ENCODE measurements at regions not wholly inside any gene's neighbourhood (a gene's known extent, or its start where the extent isn't known, plus 50 kb on each side); places are given as distances from the start of the nearest gene placed in this dataset. TPM values are rescaled to one million over a fixed set of nuclear protein-coding genes. Genes with fewer than 3 reads are reported as not detected.

DNA sequence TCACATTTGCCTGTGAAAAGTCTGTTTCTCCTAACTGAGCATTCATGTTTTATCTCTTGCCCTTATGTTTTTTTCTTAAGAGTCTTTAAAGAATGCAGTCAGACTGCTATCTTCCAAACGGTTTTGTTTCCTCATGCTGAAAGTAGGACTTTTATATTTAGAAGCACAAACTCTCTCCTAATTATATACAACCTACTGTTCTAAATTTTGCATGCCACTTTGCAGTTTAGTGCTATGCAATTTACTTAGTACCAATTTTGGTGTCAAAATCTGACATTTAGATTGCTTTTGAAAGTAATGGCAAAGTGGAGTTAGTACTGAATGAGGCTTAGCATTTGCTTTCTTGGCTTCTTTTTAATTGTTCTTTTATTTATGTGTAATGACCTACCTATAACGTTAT is 55.1 kb upstream of the PCDH20 start:
- no peaks in the 10 kb centered on the region for H3K9me3 ChIP-seq
- intact Hi-C loops (cut with DNase I, micrococcal nuclease): no loop called here
- no peaks in the 10 kb centered on the region for H3K36me3 ChIP-seq (ENCODE audit: low read depth)
- H3K4me1 ChIP-seq (ENCODE audit: low read depth): no peaks in the 10 kb centered on the region
- TF ChIP-seq, protein P1, sequence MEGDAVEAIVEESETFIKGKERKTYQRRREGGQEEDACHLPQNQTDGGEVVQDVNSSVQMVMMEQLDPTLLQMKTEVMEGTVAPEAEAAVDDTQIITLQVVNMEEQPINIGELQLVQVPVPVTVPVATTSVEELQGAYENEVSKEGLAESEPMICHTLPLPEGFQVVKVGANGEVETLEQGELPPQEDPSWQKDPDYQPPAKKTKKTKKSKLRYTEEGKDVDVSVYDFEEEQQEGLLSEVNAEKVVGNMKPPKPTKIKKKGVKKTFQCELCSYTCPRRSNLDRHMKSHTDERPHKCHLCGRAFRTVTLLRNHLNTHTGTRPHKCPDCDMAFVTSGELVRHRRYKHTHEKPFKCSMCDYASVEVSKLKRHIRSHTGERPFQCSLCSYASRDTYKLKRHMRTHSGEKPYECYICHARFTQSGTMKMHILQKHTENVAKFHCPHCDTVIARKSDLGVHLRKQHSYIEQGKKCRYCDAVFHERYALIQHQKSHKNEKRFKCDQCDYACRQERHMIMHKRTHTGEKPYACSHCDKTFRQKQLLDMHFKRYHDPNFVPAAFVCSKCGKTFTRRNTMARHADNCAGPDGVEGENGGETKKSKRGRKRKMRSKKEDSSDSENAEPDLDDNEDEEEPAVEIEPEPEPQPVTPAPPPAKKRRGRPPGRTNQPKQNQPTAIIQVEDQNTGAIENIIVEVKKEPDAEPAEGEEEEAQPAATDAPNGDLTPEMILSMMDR (IDR thresholded peaks at IDR 0.05): no peak
- ATAC-seq (no peak), DNase-seq (no peak)
- no peak overlapping the region for H3K4me3 ChIP-seq

DNA sequence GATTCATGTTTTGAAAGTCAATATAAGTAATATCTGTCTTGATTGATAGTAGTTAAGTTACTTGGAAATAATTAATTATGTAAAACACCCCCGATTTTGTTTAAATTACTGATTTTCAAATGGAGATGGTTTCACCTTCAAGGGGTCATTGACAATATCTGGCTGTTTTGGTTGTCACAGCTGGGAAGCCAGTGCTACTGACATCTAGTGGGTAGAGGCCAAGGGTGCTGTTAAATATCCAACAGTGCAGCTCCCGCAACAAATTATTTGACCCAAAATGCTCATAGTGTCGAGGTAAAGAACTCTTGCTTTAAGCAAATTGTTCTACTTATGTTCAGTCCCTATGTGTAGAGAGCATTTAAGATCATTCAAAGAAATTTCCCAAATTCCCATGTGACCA is 50.6 kb upstream of the PCDH20 start:
- H3K36me3 ChIP-seq (ENCODE audit: low read depth): no peaks in the 10 kb centered on the region
- TF ChIP-seq, protein P1 (IDR thresholded peaks at IDR 0.05): no peak
- intact Hi-C loops (cut with DNase I, micrococcal nuclease): no loop called here
- DNase-seq: no peak
- no peaks in the 10 kb centered on the region for H3K9me3 ChIP-seq
- no peaks in the 10 kb centered on the region for H3K4me1 ChIP-seq (ENCODE audit: low read depth)
- H3K4me3 ChIP-seq: no peak overlapping the region
- ATAC-seq: no peak

Small RNA genes lying in the stretch of these regions (microRNA-seq; reads per million reads assigned to microRNA genes)
- not detected for gene MIR4704
- not detected for gene MIR548X2

Data from mucosa of descending colon (tissue), 3 donors.